ENCODE measurements at regions not wholly inside any gene's neighbourhood (a gene's known extent, or its start where the extent isn't known, plus 50 kb on each side); places are given as distances from the start of the nearest gene placed in this dataset.

DNA sequence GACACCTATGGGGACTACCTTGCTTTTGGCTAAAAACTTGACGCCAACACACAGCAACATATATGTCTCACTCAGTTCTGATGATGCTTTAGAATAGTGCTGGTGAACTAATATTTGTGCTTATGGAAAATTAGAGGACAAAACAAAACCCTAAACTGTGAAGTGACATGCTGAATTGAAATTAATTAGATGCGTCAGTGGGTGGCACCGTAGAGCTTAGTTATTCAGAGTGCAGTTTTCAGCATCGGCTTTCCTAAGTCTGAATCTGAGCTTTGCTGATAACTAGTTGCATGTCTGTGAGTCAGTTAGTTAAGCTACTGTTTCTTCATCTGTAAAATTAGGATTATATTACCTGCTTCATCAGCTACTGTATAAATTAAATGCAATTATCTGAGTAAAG, 245.0 kb upstream of the SORCS1 start:
- no peak overlapping the region for H3K27ac ChIP-seq
- TF ChIP-seq, protein P1, sequence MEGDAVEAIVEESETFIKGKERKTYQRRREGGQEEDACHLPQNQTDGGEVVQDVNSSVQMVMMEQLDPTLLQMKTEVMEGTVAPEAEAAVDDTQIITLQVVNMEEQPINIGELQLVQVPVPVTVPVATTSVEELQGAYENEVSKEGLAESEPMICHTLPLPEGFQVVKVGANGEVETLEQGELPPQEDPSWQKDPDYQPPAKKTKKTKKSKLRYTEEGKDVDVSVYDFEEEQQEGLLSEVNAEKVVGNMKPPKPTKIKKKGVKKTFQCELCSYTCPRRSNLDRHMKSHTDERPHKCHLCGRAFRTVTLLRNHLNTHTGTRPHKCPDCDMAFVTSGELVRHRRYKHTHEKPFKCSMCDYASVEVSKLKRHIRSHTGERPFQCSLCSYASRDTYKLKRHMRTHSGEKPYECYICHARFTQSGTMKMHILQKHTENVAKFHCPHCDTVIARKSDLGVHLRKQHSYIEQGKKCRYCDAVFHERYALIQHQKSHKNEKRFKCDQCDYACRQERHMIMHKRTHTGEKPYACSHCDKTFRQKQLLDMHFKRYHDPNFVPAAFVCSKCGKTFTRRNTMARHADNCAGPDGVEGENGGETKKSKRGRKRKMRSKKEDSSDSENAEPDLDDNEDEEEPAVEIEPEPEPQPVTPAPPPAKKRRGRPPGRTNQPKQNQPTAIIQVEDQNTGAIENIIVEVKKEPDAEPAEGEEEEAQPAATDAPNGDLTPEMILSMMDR (IDR thresholded peaks at IDR 0.05): no peak

DNA sequence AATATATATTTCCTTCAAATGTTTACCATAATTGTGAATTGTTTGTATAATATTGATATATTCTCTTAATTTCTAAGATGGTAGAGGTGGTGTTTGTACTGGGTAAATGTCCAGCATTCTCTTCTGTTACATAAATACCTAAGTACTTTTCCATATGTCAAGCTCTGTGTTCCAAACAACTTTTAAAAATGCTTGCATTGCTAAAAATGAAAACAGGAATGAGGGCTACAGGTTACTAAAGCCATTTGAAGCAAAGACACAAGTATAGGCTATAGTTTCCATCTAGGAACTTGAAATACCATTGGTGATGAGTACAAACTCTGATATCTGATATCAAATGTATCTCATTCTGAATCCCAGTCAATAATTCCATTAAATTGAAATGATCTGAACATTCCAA, 233.6 kb upstream of the SORCS1 start:
- Histone ChIP-seq H3K27me3 (no peaks in the 10 kb centered on the region), H3K4me1 (ENCODE audit: control insufficient read depth in 1 of 2, insufficient read depth in 1 of 2, low read depth in 1 of 2, low read length in 1 of 2) (no peaks in the 10 kb centered on the region), H3K36me3 (no peaks in the 10 kb centered on the region), H3K27ac (no peak overlapping the region), H3K4me3 (ENCODE audit: low read depth in 1 of 2, low read length in 1 of 2) (no peak overlapping the region), H3K9me3 (no peaks in the 10 kb centered on the region)
- TF ChIP-seq, protein P1 (IDR thresholded peaks at IDR 0.05): no peak

More for the DNA sequence above, 245.0 kb upstream of the SORCS1 start:
- Histone ChIP-seq H3K4me1 (ENCODE audit: control insufficient read depth in 1 of 2, insufficient read depth in 1 of 2, low read depth in 1 of 2, low read length in 1 of 2) (no peaks in the 10 kb centered on the region), H3K36me3 (no peaks in the 10 kb centered on the region), H3K4me3 (ENCODE audit: low read depth in 1 of 2, low read length in 1 of 2) (no peak overlapping the region), H3K27me3 (no peaks in the 10 kb centered on the region), H3K9me3 (no peaks in the 10 kb centered on the region)

DNA sequence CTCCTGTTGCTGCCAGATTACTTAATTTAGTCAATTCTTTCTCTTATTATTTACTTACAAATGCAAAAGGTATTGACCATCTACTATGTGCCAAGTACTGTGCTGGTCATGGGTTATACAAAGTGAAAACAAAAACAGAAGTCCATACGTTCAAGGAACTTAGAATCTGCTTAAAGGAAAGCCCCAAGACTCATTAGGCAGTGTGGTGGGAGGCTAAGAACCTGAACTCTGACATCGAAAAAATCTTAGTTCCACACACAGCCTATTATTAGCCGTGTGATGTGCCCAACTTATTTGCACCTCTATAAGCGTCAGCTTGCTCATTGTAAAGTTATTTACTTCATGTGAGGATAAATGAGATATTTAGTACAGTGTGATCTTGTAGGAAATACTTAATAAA, 227.4 kb upstream of the SORCS1 start:
- TF ChIP-seq, protein P1 (IDR thresholded peaks at IDR 0.05): no peak
- H3K9me3 ChIP-seq: no peaks in the 10 kb centered on the region
- H3K36me3 ChIP-seq: no peaks in the 10 kb centered on the region
- H3K4me3 ChIP-seq (ENCODE audit: low read depth in 1 of 2, low read length in 1 of 2): no peak overlapping the region
- no peak overlapping the region for H3K27ac ChIP-seq
- H3K27me3 ChIP-seq: no peaks in the 10 kb centered on the region
- no peaks in the 10 kb centered on the region for H3K4me1 ChIP-seq (ENCODE audit: control insufficient read depth in 1 of 2, insufficient read depth in 1 of 2, low read depth in 1 of 2, low read length in 1 of 2)

DNA sequence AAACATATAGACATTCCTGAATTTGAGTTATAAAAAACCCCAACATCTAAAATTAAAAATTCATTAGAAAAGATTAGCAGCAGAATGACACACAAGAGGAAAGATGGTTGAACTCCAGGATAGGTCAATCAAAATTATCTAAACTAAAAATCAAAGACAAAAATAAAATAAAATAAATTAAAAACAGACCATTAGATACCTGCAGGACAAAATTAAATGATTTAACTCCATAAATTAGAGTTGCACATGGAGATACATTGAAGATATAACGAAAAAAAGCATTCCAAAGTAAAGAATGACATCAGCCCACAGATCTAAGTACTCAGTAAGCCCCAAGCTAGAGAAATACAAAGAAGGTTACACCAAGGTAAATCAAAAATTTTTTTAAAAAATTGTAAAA, 226.1 kb upstream of the SORCS1 start:
- TF ChIP-seq, protein P1 (IDR thresholded peaks at IDR 0.05): no peak
- Histone ChIP-seq H3K4me1 (ENCODE audit: control insufficient read depth in 1 of 2, insufficient read depth in 1 of 2, low read depth in 1 of 2, low read length in 1 of 2) (no peaks in the 10 kb centered on the region), H3K27ac (no peak overlapping the region), H3K36me3 (no peaks in the 10 kb centered on the region), H3K27me3 (no peaks in the 10 kb centered on the region), H3K9me3 (no peaks in the 10 kb centered on the region), H3K4me3 (ENCODE audit: low read depth in 1 of 2, low read length in 1 of 2) (no peak overlapping the region)

DNA sequence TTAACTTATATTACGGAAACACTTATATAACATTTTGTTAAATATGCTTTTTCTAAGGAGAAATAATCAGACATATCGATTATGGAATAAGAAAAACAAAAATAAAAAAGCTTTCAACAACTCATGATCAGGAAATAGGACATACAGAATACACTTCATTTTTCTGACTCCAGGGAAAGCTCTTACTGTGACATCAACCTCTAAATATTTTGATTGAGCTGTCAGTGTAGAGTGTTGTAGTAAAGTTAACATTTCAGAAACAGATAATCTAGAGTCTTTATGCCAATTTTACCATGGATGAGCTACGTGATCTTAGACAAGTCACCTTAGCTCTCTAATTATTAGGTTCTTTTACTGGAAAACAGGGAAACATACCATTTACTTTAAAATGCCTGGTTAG, 218.9 kb upstream of the SORCS1 start:
- Histone ChIP-seq H3K4me1 (ENCODE audit: control insufficient read depth in 1 of 2, insufficient read depth in 1 of 2, low read depth in 1 of 2, low read length in 1 of 2) (no peaks in the 10 kb centered on the region), H3K27ac (no peak overlapping the region), H3K4me3 (ENCODE audit: low read depth in 1 of 2, low read length in 1 of 2) (no peak overlapping the region), H3K9me3 (no peaks in the 10 kb centered on the region), H3K27me3 (no peaks in the 10 kb centered on the region), H3K36me3 (no peaks in the 10 kb centered on the region)
- TF ChIP-seq, protein P1 (IDR thresholded peaks at IDR 0.05): no peak

DNA sequence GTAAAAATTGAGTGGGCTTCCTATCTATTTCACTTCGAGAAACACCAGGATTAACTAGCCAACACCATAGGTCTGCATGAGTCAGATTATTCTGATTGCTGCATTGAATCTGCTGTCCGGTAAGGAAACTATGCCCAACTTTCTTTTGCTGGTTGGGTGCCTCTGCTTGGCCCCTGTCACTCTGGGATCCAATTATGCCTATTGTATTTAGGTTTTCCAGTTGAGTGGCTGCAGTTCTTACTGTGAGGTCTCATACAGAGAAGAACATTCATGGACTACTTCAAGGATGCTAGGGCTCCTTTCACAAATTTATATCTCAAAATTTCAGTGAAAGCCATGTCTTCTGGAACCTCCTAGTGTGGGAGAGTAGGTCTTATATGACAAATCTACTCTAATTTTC, 215.1 kb upstream of the SORCS1 start:
- H3K4me3 ChIP-seq (ENCODE audit: low read depth in 1 of 2, low read length in 1 of 2): no peak overlapping the region
- no peaks in the 10 kb centered on the region for H3K4me1 ChIP-seq (ENCODE audit: control insufficient read depth in 1 of 2, insufficient read depth in 1 of 2, low read depth in 1 of 2, low read length in 1 of 2)
- TF ChIP-seq, protein P1 (IDR thresholded peaks at IDR 0.05): no peak
- no peaks in the 10 kb centered on the region for H3K27me3 ChIP-seq
- no peak overlapping the region for H3K27ac ChIP-seq
- H3K36me3 ChIP-seq: no peaks in the 10 kb centered on the region
- no peaks in the 10 kb centered on the region for H3K9me3 ChIP-seq
